ENCODE measurements at regions not wholly inside any gene's neighbourhood (a gene's known extent, or its start where the extent isn't known, plus 50 kb on each side); places are given as distances from the start of the nearest gene placed in this dataset.

GRCh38 chr10:45505311-45505710 lies 131.3 kb downstream of the ALOX5 start (continued):
- TF ChIP-seq, protein P1, sequence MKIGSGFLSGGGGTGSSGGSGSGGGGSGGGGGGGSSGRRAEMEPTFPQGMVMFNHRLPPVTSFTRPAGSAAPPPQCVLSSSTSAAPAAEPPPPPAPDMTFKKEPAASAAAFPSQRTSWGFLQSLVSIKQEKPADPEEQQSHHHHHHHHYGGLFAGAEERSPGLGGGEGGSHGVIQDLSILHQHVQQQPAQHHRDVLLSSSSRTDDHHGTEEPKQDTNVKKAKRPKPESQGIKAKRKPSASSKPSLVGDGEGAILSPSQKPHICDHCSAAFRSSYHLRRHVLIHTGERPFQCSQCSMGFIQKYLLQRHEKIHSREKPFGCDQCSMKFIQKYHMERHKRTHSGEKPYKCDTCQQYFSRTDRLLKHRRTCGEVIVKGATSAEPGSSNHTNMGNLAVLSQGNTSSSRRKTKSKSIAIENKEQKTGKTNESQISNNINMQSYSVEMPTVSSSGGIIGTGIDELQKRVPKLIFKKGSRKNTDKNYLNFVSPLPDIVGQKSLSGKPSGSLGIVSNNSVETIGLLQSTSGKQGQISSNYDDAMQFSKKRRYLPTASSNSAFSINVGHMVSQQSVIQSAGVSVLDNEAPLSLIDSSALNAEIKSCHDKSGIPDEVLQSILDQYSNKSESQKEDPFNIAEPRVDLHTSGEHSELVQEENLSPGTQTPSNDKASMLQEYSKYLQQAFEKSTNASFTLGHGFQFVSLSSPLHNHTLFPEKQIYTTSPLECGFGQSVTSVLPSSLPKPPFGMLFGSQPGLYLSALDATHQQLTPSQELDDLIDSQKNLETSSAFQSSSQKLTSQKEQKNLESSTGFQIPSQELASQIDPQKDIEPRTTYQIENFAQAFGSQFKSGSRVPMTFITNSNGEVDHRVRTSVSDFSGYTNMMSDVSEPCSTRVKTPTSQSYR (CRISPR knock-in tag; IDR thresholded peaks at IDR 0.05): no peak

DNA sequence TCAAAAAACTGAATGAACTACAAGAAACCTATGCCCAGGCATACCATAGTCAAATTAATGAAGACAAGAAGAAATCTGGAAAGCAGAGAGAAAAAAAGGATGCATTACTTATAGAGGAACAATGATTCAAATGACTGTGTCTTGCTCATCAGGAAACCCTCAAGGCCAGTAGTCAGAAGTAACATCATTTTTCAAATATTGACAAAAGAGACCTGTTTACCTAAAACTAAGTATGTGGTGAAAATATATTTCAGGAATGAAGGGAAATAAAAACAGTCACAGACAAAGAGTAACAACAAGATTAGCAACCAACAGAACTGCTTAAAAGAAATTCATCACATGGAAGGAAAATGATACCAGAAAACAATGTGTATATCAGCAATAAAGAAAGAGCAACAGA lies 128.4 kb downstream of the ALOX5 start:
- Mint-ChIP-seq H3K4me1 (no peaks in the 10 kb centered on the region), H3K27ac (no peak overlapping the region), H3K4me3 (no peak overlapping the region), H3K27me3 (ENCODE audit: low read depth) (no peaks in the 10 kb centered on the region), H3K36me3 (no peaks in the 10 kb centered on the region), H3K9me3 (no peaks in the 10 kb centered on the region)
- ChIA-PET POLR2A (no interaction called here), CTCF (no interaction called here)
- TF ChIP-seq, protein P2, sequence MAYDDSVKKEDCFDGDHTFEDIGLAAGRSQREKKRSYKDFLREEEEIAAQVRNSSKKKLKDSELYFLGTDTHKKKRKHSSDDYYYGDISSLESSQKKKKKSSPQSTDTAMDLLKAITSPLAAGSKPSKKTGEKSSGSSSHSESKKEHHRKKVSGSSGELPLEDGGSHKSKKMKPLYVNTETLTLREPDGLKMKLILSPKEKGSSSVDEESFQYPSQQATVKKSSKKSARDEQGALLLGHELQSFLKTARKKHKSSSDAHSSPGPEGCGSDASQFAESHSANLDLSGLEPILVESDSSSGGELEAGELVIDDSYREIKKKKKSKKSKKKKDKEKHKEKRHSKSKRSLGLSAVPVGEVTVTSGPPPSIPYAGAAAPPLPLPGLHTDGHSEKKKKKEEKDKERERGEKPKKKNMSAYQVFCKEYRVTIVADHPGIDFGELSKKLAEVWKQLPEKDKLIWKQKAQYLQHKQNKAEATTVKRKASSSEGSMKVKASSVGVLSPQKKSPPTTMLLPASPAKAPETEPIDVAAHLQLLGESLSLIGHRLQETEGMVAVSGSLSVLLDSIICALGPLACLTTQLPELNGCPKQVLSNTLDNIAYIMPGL (CRISPR knock-in tag; IDR thresholded peaks at IDR 0.05): no peak
- DNase-seq (ENCODE audit: low spot score): no peak
- ATAC-seq: no peak

- DNase-seq (ENCODE audit: low spot score) (no peak), ATAC-seq (no peak)
- Mint-ChIP-seq H3K4me3 (no peak overlapping the region), H3K27me3 (ENCODE audit: low read depth) (no peaks in the 10 kb centered on the region), H3K4me1 (no peaks in the 10 kb centered on the region), H3K27ac (no peak overlapping the region), H3K36me3 (no peaks in the 10 kb centered on the region), H3K9me3 (peaks cover 2% of the 10 kb centered on the region; the same call in 1 of the 2 replicates)
- POLR2A ChIA-PET: no interaction called here
- CTCF ChIA-PET: no interaction called here
- TF ChIP-seq FOXK1 (CRISPR knock-in tag; IDR thresholded peaks at IDR 0.05) (no peak), ERG (CRISPR knock-in tag; IDR thresholded peaks at IDR 0.05) (no peak), E2F4 (CRISPR knock-in tag; IDR thresholded peaks at IDR 0.05; ENCODE audit: borderline replicate concordance, low read depth) (no peak), NR3C1 (CRISPR knock-in tag; conservative IDR thresholded peaks at IDR 0.05; ENCODE audit: low read depth) (no peak), FOXP4 (CRISPR knock-in tag; IDR thresholded peaks at IDR 0.05) (no peak), OVOL2 (CRISPR knock-in tag; IDR thresholded peaks at IDR 0.05; ENCODE audit: borderline replicate concordance) (no peak), TCF7 (CRISPR knock-in tag; IDR thresholded peaks at IDR 0.05; ENCODE audit: low read depth) (no peak), IRF2 (CRISPR knock-in tag; IDR thresholded peaks at IDR 0.05; ENCODE audit: borderline replicate concordance, low read depth) (no peak), MXD4 (CRISPR knock-in tag; IDR thresholded peaks at IDR 0.05; ENCODE audit: borderline replicate concordance) (no peak), MAX (CRISPR knock-in tag; IDR thresholded peaks at IDR 0.05) (no peak), ELF4 (CRISPR knock-in tag; IDR thresholded peaks at IDR 0.05; ENCODE audit: low read depth) (no peak), GRHL2 (CRISPR knock-in tag; IDR thresholded peaks at IDR 0.05; ENCODE audit: insufficient replicate concordance, severe bottlenecking) (no peak), NFE2L1 (CRISPR knock-in tag; IDR thresholded peaks at IDR 0.05) (no peak), ZBTB21 (CRISPR knock-in tag; IDR thresholded peaks at IDR 0.05; ENCODE audit: borderline replicate concordance) (no peak), SMAD4 (CRISPR knock-in tag; IDR thresholded peaks at IDR 0.05) (no peak), E2F1 (CRISPR knock-in tag; IDR thresholded peaks at IDR 0.05) (no peak)
- TF ChIP-seq, protein P1 (CRISPR knock-in tag; IDR thresholded peaks at IDR 0.05): no peak
- TF ChIP-seq, protein P3, sequence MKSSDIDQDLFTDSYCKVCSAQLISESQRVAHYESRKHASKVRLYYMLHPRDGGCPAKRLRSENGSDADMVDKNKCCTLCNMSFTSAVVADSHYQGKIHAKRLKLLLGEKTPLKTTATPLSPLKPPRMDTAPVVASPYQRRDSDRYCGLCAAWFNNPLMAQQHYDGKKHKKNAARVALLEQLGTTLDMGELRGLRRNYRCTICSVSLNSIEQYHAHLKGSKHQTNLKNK (CRISPR knock-in tag; IDR thresholded peaks at IDR 0.05): no peak
Measured at GRCh38 chr10:45501791-45502190, 127.8 kb downstream of the ALOX5 start.
